Head of caudate nucleus (tissue), 42 donors: ENCODE measurements at regions not wholly inside any gene's neighbourhood (a gene's known extent, or its start where the extent isn't known, plus 50 kb on each side); places are given as distances from the start of the nearest gene placed in this dataset.

Source experiments
- DNase-seq, 42 donors: peaks; one replicate each; pipeline versions ENCODE4 v3.0.0 to v3.0.0-alpha.2; 2020 to 2021; ENCODE audit warnings: mixed read lengths in 7 of 42
- intact Hi-C: fragments of 100-400 bp; cut with DNase I; formaldehyde crosslinking; loops from one replicate; pipeline ENCODE4 v1.15.0; 2022

- intact Hi-C loops = no loop called here
Measured at GRCh38 chr5:108653201-108653600, 94.5 kb upstream of the FER start.

DNA sequence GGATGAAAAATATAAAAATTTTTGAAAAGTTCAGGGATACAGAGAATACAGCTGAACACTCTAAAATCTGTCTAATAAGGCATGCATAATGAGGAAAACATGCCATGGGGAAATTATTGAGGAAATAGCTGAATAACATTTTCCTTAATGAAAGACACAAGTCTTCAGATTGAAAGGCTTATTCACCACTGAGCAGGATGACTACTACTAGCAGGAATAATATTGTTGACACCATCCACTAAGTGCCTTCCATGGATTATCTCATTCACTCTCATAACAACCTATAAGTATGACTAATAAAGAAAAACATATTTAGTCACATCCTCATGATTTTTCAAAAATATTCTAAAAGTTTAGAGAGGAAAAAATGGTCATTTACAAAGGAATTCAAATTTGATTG lies 96.7 kb upstream of the FER start:
- DNase-seq = no peak
- intact Hi-C loops = no loop called here

More at GRCh38 chr5:108653201-108653600, 94.5 kb upstream of the FER start:
- DNase-seq = no peak

DNA sequence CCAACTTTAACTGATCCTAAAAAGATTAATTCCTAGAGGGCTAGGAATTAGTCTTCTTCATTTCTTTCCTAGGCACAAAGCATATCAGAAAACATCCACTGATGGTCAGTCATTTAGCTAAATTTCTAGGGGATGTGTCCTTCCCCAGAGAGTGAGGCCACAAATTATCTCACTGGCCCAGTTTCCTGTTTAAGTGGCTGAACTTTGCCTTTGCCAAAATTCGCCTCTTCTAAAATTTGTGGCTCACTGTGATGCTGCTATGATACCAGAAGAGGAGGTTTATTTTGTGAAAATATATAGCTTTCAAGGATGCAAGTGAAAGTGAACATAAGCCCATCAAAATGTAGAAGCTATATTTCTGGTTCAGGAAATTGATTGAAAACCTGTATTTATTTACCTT lies 98.1 kb upstream of the FER start:
- no peak for DNase-seq
- intact Hi-C loops = no loop called here

- intact Hi-C loops = no loop called here
- no peak for DNase-seq
Measured at GRCh38 chr5:108649106-108649505, 98.6 kb upstream of the FER start.

- DNase-seq = peak; percentile 10 to 86 (median 66)
- intact Hi-C loops = no loop called here
Measured at GRCh38 chr5:108642170-108642906, 105.4 kb upstream of the FER start.

DNA sequence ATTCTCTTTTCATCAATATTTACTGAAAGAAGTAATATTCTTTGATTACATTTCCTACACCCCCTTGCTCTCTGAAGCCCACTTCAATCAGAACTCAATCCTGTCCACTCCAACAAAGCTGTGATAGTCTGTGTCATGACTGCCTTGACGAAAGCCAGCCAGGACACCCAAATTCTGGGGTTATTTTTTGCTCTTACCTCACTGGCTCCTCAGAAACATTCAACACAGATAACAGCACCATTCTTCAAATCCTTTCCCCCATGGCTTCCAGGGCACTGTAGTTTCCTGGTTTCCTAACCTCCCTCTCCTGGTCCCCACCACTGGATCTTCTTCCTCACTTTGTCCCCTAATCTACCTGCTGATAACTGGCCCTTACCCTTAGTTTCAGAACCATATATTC lies 106.1 kb upstream of the FER start:
- no peak for DNase-seq
- intact Hi-C loops = no loop called here

GRCh38 chr5:108639366-108639765 lies 108.3 kb upstream of the FER start:
- intact Hi-C loops = no loop called here
- DNase-seq = no peak

GRCh38 chr5:108638021-108638420 lies 109.7 kb upstream of the FER start:
- DNase-seq = peak in 1 of 42 donors; percentile 25
- intact Hi-C loops = no loop called here

DNA sequence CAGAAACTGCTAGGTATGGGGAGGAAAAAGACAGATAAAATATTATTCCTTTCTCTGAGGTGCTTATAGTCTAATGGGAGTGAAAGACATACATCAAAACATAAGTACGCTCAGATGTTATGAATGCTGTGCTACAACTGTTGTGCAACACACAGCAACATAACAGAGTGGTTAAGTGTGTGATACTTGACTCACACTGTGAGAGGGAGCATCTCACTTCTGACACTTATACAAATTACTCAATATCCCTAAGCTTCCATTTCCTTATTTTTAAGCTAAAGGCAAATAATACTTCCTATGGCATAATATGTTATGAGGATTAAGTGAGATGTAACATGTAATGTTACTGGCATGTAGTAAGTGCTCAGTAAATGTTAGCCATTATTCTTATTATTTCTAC lies 110.6 kb upstream of the FER start:
- intact Hi-C loops = no loop called here
- DNase-seq = no peak

- no peak for DNase-seq
- intact Hi-C loops = no loop called here
Measured at GRCh38 chr5:108636135-108636853, 111.4 kb upstream of the FER start.

GRCh38 chr5:108634617-108635288 lies 112.9 kb upstream of the FER start:
- DNase-seq = no peak
- intact Hi-C loops = no loop called here

DNA sequence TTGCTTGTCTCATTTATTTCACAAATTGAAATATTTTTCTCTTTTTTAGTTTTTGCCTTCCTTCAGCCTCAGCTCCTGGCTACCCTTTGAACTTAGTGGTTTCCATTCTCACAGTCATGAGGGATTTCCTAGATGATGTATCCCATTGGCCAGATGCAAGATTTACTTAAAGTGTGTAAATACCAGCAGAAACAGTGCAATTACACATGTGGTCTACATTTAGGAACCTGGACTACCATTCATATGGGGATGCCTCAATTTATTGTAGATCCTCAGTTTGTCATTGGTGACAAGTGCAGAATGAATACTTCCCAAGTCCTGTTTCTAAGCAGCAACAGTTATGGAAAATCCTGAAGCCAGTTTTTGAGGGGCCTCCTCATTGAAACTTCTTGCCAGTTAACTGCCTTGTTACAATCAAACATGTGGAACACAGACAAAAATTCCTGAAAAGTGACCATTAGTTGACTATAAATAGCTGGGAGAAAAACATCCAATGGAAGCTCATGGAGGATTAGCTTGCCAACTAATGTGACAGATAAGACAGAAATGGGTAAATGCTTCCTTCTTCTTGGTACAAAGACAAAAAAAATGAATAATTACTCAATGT lies 113.6 kb upstream of the FER start:
- DNase-seq = no peak
- intact Hi-C loops = no loop called here

DNA sequence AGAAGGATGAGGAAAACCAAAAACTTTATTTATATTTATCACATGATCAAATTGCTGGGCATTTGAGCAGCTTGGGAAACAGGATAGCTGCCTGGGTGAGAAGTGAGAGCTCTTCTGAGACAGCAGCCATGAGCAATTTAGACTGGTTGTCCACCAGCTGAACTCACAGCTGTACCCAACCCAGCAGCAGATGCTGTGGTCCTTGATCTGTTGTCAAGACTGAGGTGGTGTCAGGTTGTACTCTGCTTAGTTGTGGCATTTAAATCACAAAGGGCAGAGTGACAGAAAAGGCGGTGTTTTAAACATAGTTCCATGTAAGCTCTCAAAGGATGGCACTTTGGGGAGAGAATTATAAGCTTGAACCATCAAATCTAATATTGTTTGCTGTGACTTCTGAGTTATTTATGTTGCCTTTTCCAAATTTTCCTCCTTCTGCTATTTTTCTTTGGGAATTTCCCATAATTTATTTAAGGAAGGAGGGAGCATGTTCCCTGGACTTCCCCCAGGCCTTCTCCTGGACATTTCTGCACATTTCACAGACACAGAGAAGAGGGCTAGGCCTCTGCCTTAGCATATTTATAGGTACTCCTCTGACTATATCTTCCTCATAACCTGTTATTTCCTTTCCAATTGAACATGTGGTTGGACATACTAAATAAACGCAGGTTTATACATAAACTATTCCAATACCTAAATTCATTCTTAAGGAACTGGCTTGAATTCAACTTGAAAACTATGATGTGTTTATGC lies 117.7 kb upstream of the FER start:
- intact Hi-C loops = no loop called here
- no peak for DNase-seq

DNA sequence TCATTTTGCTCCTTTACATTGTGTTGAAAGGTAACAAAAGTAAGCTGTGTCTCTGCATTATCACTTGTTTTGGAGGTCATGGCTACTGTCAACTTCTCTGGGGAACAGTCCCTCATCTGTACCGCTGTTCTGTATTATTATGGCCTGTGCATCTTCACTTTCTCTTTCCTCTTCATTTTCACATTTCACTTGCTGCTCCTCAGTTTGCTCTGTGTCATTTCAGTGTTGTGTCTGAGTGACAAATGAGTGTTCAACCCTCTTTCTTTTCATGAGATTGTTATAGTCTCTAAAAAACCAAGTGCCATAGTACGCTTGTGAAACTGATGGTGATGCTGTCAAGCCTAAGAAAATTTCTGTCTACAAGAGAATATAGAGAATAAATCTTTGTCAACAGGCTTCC lies 122.0 kb upstream of the FER start:
- intact Hi-C loops = no loop called here
- DNase-seq = no peak

GRCh38 chr5:108623826-108624225 lies 123.9 kb upstream of the FER start:
- intact Hi-C loops = no loop called here
- no peak for DNase-seq

- DNase-seq = no peak
- intact Hi-C loops = no loop called here
Measured at GRCh38 chr5:108620516-108620915, 127.2 kb upstream of the FER start.

DNA sequence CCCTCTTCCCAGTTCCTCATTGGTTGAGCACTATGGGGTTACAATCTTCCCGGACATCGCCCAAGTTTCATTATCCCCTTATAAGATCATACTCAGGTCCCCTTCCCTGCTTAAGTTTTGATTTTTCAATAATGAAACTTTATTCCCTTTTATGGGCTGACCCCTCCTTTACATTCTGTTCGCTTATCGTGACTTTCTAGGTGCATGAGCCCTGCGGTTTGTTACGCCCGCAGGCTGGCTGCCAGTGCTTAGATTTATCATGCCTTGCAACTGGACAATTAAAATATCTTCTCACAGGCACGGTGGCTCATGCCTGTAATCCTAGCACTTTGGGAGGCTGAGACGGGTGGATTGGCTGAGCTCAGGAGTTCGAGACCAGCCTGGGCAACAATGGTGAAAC lies 127.9 kb upstream of the FER start:
- no peak for DNase-seq
- intact Hi-C loops = no loop called here

DNA sequence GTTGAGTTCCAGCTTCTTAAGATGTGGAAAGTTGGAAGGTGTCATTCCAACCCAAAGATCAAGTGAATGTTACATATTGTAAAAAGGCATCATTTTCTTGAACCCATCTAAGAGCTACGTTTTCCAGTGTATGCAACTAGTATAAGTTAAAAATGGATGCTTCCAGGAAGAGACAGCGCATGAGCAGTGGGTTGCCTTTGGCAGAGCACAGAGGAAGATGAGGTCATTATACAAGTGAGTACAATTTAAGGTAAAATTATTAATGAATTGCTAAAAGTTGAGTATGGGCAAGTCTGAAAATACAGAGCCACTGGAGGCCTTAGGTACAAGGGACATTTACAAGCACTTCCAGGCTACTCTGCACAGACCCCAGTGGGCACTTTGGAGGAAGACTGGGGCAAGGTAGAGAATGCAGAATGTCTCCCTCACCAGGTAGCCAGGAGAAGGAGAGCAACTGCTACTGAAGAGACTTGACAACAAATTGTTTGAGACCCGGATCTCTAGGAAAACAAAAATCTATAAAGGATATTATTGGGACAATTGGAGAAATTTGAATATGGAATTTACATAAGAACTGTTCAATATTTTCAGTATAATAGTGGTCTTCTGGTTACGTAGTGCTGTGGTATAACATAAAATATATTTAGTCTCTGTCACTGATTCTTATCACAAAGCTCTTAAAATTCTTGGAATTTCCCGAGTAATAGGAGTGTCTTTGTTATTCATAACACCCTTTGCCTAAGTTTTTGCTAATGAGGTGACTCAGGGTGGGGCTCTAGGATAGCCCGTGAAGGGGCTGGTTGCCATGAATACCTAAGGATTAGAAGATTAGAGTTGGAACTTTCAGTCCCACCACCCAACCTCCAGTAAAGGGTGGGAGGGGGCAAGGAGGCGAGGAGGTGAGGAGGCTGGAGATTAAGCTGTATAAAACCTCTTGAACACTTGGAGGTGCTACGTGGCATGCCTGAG lies 129.9 kb upstream of the FER start:
- intact Hi-C loops = no loop called here
- DNase-seq = no peak
